Erythroblast (primary cell): ENCODE measurements at regions not wholly inside any gene's neighbourhood (a gene's known extent, or its start where the extent isn't known, plus 50 kb on each side); places are given as distances from the start of the nearest gene placed in this dataset.

Experiments used
- DNase-seq, 2 experiments: peaks; one replicate each; lab custom pipeline; 2025; lab: John Stamatoyannopoulos, UW
- GATA1 ChIP-seq: IDR thresholded peaks from 2 replicates; pipeline ENCODE4 v1.6.1; 2011; ENCODE audit warnings: low read depth, mild to moderate bottlenecking, control low read depth, low read length, moderate library complexity
- POLR2A ChIP-seq: IDR thresholded peaks from 2 replicates; pipeline ENCODE4 v1.6.1; 2011; ENCODE audit warnings: mild to moderate bottlenecking, low read length

DNA sequence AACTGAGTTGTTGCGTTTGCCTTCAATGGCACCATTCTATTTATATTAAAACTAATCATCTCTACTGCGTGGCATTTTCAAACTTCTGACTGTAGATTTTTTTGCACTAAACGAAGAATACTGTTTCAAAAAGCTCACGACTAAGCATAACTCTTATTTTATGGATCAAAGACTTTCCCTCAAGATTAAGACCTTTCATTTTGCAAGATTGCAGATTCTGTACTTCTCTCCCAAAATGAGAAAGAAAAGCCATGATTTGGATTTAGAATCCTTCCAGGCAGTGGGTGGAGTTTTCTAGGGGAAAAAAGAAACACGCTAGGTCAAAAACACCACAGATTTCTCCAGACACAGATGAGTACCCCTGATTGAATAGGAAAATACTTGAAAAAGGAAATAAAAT is 617.2 kb upstream of the NR2F2 start:
- TF ChIP-seq GATA1, result no peak
- no peak for TF ChIP-seq POLR2A
- no peak for DNase-seq

DNA sequence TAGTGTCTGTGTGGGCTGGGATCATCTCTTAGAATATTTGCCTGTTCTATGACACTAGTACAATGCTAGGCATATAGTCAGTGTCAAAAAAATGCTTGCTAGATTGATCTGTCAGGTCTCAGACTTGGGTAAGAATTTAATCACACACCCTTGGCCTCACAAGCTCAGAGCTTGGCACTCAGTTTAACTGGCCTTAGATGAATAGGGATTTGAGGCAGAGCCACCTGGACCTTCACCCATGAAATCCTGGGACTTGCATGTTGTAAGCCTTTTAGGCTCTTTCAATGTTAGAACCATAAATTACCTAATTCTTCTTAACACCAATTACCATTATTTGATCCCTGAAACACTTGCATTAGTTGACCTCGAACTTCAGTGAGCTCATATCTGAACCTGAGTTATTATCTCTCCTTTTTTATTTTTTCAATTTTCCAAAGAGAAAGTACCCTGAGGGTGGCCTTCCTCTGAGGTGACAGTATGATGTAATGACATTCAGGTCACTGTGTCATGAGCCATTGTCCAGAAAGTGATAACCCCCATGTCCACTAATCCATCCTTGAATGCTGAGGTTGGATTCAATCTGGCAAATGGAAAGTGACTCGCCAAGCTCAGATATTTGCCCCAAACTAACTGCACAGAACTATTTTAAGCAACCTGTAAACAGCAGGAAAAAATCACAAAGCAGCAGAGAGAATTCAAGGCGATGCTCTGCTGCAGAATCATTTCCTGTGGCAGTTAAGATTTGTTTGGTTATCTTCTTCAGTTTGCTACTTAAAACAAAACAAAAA is 615.2 kb upstream of the NR2F2 start:
- no peak for DNase-seq
- TF ChIP-seq POLR2A, result no peak
- TF ChIP-seq GATA1, result no peak

DNA sequence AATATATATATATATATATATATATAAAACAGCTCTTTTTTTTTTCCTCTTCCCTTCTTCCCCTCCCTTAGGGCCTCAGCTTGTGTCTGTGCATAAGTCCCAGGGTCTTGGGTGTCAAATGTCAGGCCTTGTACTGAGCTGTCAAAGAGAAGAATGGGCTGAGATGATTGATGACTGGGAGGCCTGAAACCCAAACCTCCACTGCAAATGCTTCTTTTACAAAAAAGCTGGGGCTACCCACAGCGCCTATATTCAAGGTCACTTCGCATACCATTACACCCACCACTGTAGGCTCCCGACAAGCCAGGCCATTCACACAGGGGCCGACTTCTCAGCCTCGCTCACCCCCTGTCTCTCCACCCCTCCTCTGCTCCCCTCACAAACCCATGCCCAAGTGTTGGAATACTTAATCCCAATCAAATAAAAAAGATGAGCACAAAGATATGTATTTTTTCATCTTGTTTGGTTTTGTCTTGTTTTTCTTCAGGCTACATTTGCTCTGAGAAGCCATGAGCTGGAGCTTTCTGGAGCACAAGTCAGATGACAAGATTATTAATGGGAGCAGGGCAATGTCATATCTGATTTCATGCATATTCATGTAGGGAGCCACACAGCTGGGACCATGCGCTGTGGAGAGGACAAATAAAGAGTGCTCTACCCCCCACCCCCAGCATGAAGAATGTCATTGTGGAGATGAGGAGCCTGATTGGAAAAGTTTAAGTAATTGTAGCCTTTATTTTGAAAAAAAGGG is 614.4 kb upstream of the NR2F2 start:
- TF ChIP-seq POLR2A (no peak), GATA1 (no peak)
- no peak for DNase-seq

DNA sequence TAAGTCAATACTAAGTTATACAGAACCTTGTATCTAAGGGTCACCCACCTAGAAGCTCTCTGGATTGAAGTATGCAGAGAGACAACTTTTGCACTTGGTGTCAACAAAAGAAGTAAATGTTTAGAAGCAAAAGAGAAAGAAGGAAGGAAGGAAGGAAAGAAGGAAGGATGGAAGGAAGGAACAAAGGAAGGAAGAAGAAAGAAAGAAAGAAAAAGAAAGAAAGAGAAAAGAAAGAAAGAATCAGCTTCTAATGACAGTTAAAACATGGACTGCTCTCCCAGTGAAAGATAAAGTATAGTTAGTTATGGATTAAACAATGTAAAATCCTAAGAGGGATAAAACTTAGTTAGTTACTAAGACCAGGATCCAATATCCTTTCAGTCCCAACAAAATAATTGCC is 613.8 kb upstream of the NR2F2 start:
- no peak for DNase-seq
- no peak for TF ChIP-seq GATA1

DNA sequence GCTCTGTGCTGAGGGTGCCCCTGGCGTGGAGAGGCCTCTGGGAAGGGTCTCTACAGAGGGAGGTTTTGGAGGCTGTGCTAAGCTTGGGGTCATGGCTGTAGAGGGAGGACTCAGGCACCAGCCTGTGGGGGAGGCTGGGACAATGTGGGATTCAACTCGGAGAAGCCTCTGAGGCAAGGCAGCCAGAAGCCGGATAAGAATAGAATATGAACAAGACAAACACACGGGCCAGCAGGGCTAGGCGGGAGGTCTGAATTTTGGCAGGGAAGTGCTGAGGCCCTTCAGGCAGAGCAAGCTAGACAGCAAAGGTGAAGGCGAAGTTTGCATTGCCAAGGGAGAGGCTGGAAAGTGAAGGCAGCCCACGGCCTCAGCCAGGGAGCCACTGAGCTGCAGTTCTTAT is 612.1 kb upstream of the NR2F2 start:
- TF ChIP-seq POLR2A (no peak), GATA1 (no peak)
- no peak for DNase-seq

DNA sequence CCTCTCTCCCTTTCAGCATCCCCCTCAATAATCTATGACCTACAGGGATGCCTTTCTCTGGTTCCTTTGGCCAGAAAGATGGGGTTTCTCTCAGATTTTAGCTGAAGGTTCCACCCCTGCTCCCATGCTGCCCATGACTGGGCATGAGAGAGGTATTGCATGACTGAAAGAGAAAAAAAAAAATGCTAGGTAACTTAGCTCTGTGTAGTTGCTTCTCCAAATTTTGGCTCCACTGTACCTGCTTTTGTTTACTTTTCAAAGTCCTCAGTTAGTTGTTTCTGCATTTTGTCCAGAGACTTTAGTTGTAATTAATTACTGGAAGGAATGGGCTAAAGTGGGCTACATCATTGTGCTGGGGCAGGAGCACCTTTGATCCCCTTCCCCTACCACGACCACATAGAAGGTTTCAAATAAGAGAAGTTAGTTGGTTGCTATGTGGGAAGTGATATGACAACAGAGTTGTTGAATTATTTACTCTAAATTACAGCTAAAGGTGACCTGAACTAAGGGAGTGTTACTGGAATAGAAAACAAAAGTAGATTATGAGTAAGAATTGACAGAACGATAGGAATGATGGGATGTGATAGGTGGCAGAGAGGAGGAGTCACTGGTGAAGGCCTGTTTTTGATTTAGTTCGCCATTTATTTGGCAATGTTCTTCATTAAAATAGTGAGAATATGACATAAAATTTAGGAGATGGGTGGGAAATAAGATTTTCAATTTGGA is 605.4 kb upstream of the NR2F2 start:
- TF ChIP-seq POLR2A, result no peak
- TF ChIP-seq GATA1, result no peak

DNA sequence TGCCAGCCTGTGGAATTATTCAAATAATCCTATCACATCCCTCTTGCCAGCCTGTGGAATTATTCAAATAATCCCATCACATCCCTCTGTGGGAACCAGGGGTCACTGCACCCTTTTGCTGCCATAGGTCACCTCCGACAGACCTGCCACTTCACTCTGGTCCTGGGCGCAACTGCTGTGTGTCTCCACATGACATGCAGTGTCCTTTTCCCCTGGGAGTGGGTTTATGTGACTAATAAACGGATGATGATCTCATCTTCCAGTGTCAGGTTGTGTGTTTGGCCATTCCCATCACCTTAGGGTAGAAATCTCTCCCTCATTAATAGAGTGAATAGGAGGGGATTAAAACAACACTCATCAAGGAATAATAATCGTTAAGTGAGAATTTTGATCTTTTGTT is 603.6 kb upstream of the NR2F2 start:
- no peak for DNase-seq
- TF ChIP-seq POLR2A (no peak), GATA1 (no peak)

More for the DNA sequence above, 605.4 kb upstream of the NR2F2 start:
- DNase-seq, result no peak

DNA sequence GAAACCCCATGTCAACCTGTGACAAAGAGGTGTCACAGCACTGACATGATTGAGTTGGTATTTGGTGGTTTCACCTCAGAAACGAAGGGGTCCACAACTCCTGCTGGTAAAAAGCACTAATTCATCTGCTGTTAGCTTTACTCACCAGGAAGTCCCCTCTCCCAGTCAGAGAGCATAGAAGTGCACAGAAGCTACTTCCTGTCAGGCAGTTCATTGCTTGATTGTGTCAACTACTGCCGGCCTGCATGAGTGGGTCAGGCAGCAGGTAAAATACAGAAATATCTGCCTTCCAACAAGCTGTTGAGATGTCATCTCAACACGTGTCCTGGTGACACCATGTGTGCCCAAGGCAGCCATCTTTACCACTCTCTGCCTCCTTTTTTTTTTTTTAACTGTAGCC is 596.6 kb upstream of the NR2F2 start:
- DNase-seq, result no peak
- TF ChIP-seq GATA1 (no peak), POLR2A (no peak)

DNA sequence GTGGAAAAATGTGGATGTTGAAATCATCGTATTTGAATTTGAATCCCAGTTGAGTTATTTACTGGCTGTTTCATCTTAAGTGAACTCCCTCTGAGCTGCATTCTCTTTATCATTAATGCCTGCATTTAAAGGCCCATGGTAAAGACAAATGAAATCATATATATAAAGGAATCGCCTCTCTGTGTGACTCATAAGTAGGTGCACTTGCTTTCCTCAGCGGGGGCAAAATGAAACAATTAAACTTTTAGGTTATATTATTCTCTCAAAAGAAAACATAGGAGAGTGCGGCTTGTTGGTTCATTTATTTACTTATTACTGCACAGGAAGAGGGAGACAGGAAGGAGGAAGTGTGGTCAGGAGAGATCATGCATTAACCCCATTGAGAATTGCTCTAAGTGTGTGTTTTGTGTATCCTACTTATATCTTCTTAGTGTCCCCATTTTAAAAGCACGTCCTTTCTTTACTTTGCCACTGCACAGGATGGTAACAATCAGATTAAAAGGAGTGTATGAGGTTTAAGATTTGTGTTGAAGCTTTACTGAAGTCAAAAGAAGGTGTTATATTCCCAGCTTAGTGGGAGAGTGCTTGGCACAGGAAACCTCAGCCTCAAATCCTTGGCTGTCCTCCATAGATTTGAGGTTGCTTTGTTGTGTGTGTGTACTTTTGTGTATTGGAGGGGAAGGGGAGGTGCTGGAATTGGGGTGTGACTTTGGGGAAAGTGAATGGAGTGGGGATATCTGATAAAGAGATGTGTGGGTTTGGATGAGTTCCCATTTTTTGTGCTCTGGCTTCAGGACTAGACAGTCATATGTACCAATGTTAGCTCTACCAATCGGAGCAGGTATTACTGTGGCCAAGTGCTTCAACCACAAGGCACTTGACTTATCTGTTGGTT is 595.8 kb upstream of the NR2F2 start:
- no peak for DNase-seq
- TF ChIP-seq GATA1, result no peak
- TF ChIP-seq POLR2A, result no peak

DNA sequence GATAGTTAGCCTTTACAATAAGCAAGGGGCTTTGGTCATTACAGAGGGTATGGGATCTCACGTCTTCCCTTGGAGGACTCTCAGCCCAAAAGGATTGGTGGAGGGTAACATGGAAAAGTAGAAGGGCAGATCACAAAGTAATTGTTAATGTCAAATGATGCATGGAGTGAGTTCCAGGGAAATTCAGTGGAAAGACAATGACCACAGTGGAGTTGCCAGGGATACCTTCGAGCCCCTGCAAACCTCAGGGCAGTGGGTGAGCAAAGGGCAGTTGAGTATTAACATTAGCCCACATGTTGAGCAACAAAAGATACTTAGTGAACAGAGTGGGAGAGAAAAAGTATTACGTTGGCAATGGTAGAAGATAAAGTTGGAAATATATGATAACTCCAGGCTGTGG is 593.4 kb upstream of the NR2F2 start:
- no peak for DNase-seq
- TF ChIP-seq POLR2A (no peak), GATA1 (no peak)

DNA sequence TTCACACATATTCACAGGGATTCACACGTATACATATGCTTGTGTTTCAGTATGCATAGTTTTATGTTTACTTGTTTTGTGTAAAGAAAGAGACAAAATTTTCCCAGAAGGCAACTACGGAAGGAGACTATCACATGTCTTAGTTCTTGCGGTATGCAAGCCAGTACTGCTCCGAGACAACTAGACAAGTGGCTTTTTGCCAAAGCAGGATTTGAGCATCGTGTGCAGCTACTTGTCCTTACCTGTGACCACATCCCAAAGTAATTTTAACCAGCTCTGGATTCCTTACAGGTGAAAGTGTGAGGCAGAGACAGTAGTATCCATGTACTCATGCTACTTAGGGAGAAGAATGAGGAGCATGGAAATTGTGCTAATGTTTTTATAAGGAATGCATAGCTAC is 591.4 kb upstream of the NR2F2 start:
- no peak for DNase-seq
- TF ChIP-seq GATA1, result no peak
- no peak for TF ChIP-seq POLR2A

DNA sequence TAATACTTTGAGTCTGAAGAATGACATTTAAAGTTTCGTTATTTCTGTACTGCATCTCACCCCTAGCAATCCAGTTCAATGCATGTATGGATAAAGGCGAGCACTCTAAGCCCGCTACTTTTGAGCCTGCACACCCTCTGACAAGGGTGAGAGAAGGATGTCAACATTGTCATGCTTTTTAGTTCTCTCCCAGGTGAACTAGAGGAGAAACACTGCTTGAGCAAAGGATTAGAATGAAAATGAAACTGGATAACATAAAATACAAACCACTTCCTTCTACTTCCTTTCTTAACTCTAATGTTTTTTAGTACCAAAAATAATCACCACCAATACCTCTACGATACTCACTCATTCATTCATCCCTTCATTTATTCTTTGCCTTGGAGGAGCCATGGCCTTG is 588.7 kb upstream of the NR2F2 start:
- no peak for DNase-seq

DNA sequence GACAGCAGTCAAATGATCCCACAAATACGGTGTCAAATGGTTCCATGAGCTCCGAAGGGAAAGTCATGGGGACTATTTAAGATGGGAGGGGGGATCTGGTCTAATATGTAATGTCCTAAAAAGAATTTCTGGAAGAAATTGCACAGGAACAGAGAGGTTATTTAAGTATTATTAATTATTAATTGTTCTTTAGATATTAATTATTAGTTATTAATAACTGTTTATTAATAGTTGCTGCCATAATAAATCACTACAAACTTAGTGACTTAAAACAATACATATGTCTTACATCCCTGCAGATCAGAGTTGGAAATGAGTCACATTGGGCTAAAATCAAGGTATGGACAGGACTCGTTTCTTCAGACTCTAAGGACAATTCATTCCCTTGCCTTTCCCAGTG is 588.2 kb upstream of the NR2F2 start:
- TF ChIP-seq POLR2A (no peak), GATA1 (no peak)
- no peak for DNase-seq

More for the DNA sequence above, 588.7 kb upstream of the NR2F2 start:
- TF ChIP-seq GATA1 (no peak), POLR2A (no peak)
